Activated CD8-positive, alpha-beta memory T cell treated with anti-CD3 and anti-CD28 coated beads, Interleukin-2, amount 10 ng/mL, durations not matched to agents 7 days and 5 days (primary cell): ENCODE measurements at regions not wholly inside any gene's neighbourhood (a gene's known extent, or its start where the extent isn't known, plus 50 kb on each side); places are given as distances from the start of the nearest gene placed in this dataset.
"Not testable (repeated sequence)": the region's sequence is repeated elsewhere in the genome, so short reads cannot be mapped to it uniquely, and the experiment has no call there.

Experiments used
- ATAC-seq: fragments of 150-1000 bp; cut with Tn5 transposase; one replicate; pipeline ENCODE4 v1.10.0; 2021; ENCODE audit warnings: moderate library complexity
- CTCF ChIA-PET: fragments of 350-600 bp; sonication (Branson Sonifier 250); formaldehyde crosslinking; loops from one replicate; lab custom pipeline; 2021; ENCODE audit warnings: antibody characterized with exemption; lab: Charles Lee
- DNase-seq: peaks from one replicate; pipeline ENCODE4 v3.0.0-alpha.2; 2020
- H3K27ac Mint-ChIP-seq: one replicate; pipeline ENCODE4 v1.8.0; 2021; ENCODE audit warnings: mild to moderate bottlenecking, mixed read lengths
- H3K27me3 Mint-ChIP-seq: one replicate; pipeline ENCODE4 v1.8.0; 2021; ENCODE audit warnings: mixed read lengths
- H3K36me3 Mint-ChIP-seq: one replicate; pipeline ENCODE4 v1.8.0; 2021; ENCODE audit warnings: mild to moderate bottlenecking, mixed read lengths
- H3K4me1 Mint-ChIP-seq: one replicate; pipeline ENCODE4 v1.8.0; 2021; ENCODE audit warnings: mixed read lengths
- H3K4me3 Mint-ChIP-seq: one replicate; pipeline ENCODE4 v1.8.0; 2021; ENCODE audit warnings: mild to moderate bottlenecking, moderate library complexity, mixed read lengths
- H3K9me3 Mint-ChIP-seq: one replicate; pipeline ENCODE4 v1.8.0; 2022; ENCODE audit warnings: low read depth, mixed read lengths

- no peak overlapping the region for H3K27ac Mint-ChIP-seq
- no peak overlapping the region for H3K4me3 Mint-ChIP-seq
Measured at GRCh38 chr4:54596201-54596600, 61.6 kb upstream of the KIT start.

GRCh38 chr4:54597678-54598077 is 60.1 kb upstream of the KIT start:
- CTCF ChIA-PET, H3K27ac Mint-ChIP-seq, ATAC-seq, DNase-seq, H3K27me3 Mint-ChIP-seq, H3K4me3 Mint-ChIP-seq, H3K4me1 Mint-ChIP-seq, H3K36me3 Mint-ChIP-seq, H3K9me3 Mint-ChIP-seq: not testable (repeated sequence)

More at GRCh38 chr4:54596201-54596600, 61.6 kb upstream of the KIT start:
- ATAC-seq, result no peak
- CTCF ChIA-PET, result no interaction called here
- DNase-seq, result no peak
- H3K4me1 Mint-ChIP-seq, result no peaks in the 10 kb centered on the region
- H3K36me3 Mint-ChIP-seq, result no peaks in the 10 kb centered on the region
- no peaks in the 10 kb centered on the region for H3K9me3 Mint-ChIP-seq
- H3K27me3 Mint-ChIP-seq, result no peaks in the 10 kb centered on the region

GRCh38 chr4:54602175-54602574 is 55.6 kb upstream of the KIT start:
- H3K36me3 Mint-ChIP-seq, ATAC-seq, H3K4me3 Mint-ChIP-seq, DNase-seq, H3K27ac Mint-ChIP-seq, H3K4me1 Mint-ChIP-seq, H3K27me3 Mint-ChIP-seq, H3K9me3 Mint-ChIP-seq, CTCF ChIA-PET: not testable (repeated sequence)

- no peak overlapping the region for H3K4me3 Mint-ChIP-seq
- ATAC-seq, result no peak
- no peaks in the 10 kb centered on the region for H3K4me1 Mint-ChIP-seq
- no peak overlapping the region for H3K27ac Mint-ChIP-seq
- no peaks in the 10 kb centered on the region for H3K27me3 Mint-ChIP-seq
- DNase-seq, result no peak
- H3K9me3 Mint-ChIP-seq, result peaks cover 2% of the 10 kb centered on the region
- CTCF ChIA-PET, result no interaction called here
- H3K36me3 Mint-ChIP-seq, result no peaks in the 10 kb centered on the region
Measured at GRCh38 chr4:54607067-54607466, 50.7 kb upstream of the KIT start.

GRCh38 chr4:54607521-54607920 is 50.2 kb upstream of the KIT start:
- Mint-ChIP-seq H3K4me3 (no peak overlapping the region), H3K36me3 (no peaks in the 10 kb centered on the region), H3K27me3 (no peaks in the 10 kb centered on the region), H3K27ac (no peak overlapping the region), H3K9me3 (peaks cover 2% of the 10 kb centered on the region), H3K4me1 (no peaks in the 10 kb centered on the region)
- no peak for DNase-seq
- ATAC-seq, result no peak
- CTCF ChIA-PET, result no interaction called here
